ENCODE measurements at regions not wholly inside any gene's neighbourhood (a gene's known extent, or its start where the extent isn't known, plus 50 kb on each side); places are given as distances from the start of the nearest gene placed in this dataset.
"Not testable (repeated sequence)": the region's sequence is repeated elsewhere in the genome, so short reads cannot be mapped to it uniquely, and the experiment has no call there.

- no peak for DNase-seq (ENCODE audit: low read depth)
Measured at GRCh38 chr3:139095803-139096466, 51.2 kb upstream of the PRR23C start.

GRCh38 chr3:139096670-139097069 lies 52.0 kb upstream of the PRR23C start:
- DNase-seq (ENCODE audit: low read depth), result no peak

GRCh38 chr3:139098391-139098790 lies 53.7 kb upstream of the PRR23C start:
- no peak for DNase-seq (ENCODE audit: low read depth)

GRCh38 chr3:139099968-139100817 lies 55.5 kb upstream of the PRR23C start:
- DNase-seq (ENCODE audit: low read depth), result no peak

GRCh38 chr3:139100821-139101220 lies 56.1 kb upstream of the PRR23C start:
- DNase-seq (ENCODE audit: low read depth), result no peak

GRCh38 chr3:139101396-139101795 lies 56.7 kb upstream of the PRR23C start:
- DNase-seq (ENCODE audit: low read depth), result no peak

GRCh38 chr3:139103484-139103883 lies 58.8 kb upstream of the PRR23C start:
- DNase-seq (ENCODE audit: low read depth), result no peak

GRCh38 chr3:139104062-139104461 lies 59.4 kb upstream of the PRR23C start:
- DNase-seq (ENCODE audit: low read depth), result no peak

- no peak for DNase-seq (ENCODE audit: low read depth)
Measured at GRCh38 chr3:139105154-139105702, 60.5 kb upstream of the PRR23C start.

GRCh38 chr3:139106013-139106932 lies 61.6 kb upstream of the PRR23C start:
- no peak for DNase-seq (ENCODE audit: low read depth)

- DNase-seq (ENCODE audit: low read depth), result no peak
Measured at GRCh38 chr3:139107424-139108252, 62.9 kb upstream of the PRR23C start.

GRCh38 chr3:139108253-139108969 lies 63.7 kb upstream of the PRR23C start:
- DNase-seq (ENCODE audit: low read depth), result no peak

GRCh38 chr3:139109271-139109670 lies 64.6 kb upstream of the PRR23C start:
- no peak for DNase-seq (ENCODE audit: low read depth)

- DNase-seq (ENCODE audit: low read depth), result no peak
Measured at GRCh38 chr3:139110072-139110830, 65.6 kb upstream of the PRR23C start.

GRCh38 chr3:139110929-139111328 lies 66.2 kb upstream of the PRR23C start:
- not testable (repeated sequence) for DNase-seq (ENCODE audit: low read depth)

GRCh38 chr3:139111392-139112229 lies 66.9 kb upstream of the PRR23C start:
- DNase-seq (ENCODE audit: low read depth), result peak; percentile 15

- DNase-seq (ENCODE audit: low read depth), result no peak
Measured at GRCh38 chr3:139112230-139112558, 67.5 kb upstream of the PRR23C start.

GRCh38 chr3:139113231-139113992 lies 68.7 kb upstream of the PRR23C start:
- no peak for DNase-seq (ENCODE audit: low read depth)
